ENCODE measurements at regions not wholly inside any gene's neighbourhood (a gene's known extent, or its start where the extent isn't known, plus 50 kb on each side); places are given as distances from the start of the nearest gene placed in this dataset.

- no peak for TF ChIP-seq CTCF (conservative IDR thresholded peaks at IDR 0.05 in 1 of 2, IDR thresholded peaks at IDR 0.05 in 1 of 2; ENCODE audit: low read depth in 1 of 2, low read length in 2 of 2)
- no peak for TF ChIP-seq EZH2 (IDR thresholded peaks at IDR 0.05; ENCODE audit: low read length, missing control alignments)
Measured at GRCh38 chr6:91994787-91995186, 1407.9 kb upstream of the MAP3K7 start.

All from fibroblast of lung (primary cell).